K562 (cell line): ENCODE measurements at regions not wholly inside any gene's neighbourhood (a gene's known extent, or its start where the extent isn't known, plus 50 kb on each side); places are given as distances from the start of the nearest gene placed in this dataset.

Source experiments
- ATAC-seq: fragments of 200-7000 bp; cut with Tn5 transposase; 3 replicates; pipeline ENCODE4 v1.9.1; 2020; ENCODE audit warnings: moderate library complexity
- BruUV-seq: library from RNA; stranded (reverse); fragments of 400-500 nt; replicated peaks from 2 replicates; lab custom pipeline; 2021; lab: Mats Ljungman, UMichigan
- CTCF ChIA-PET: fragments of 300-600 bp; formaldehyde crosslinking; extraction: SDS; loops from one replicate; lab custom pipeline; 2021; ENCODE audit warnings: low intra/inter-chr PET ratio; lab: Yijun Ruan, JAX
- POLR2A ChIA-PET: fragments of 300-600, 350-650 bp; sonication (Branson Sonifier 250); formaldehyde crosslinking; extraction: SDS; loops from one replicate; lab custom pipeline; 2021; ENCODE audit warnings: antibody characterized with exemption, inconsistent platforms; lab: Yijun Ruan, JAX
- DNase-seq, 4 experiments: peaks; one replicate each; pipeline versions ENCODE4 v3.0.0 to v3.0.0-alpha.2; 2011 to 2018; ENCODE audit warnings: low spot score in 3 of 4, mixed read lengths in 3 of 4; ENCODE audit errors: extremely low read depth in 1 of 4
- FAIRE-seq: peaks from 2 replicates; lab custom pipeline; 2011; peaks lifted over from hg19 to GRCh38; lab: Jason Lieb, UNC
- H2AFZ ChIP-seq: 2 replicates; pipeline ENCODE4 v1.6.0; 2011; ENCODE audit warnings: low read depth, low read length, control low read depth, inconsistent platforms
- H3K27ac ChIP-seq: fragments of 200-600 bp; 3 replicates; pipeline ENCODE4 v1.8.0; 2011; ENCODE audit warnings: low read depth, mild to moderate bottlenecking, control low read depth, inconsistent platforms, low read length, moderate library complexity, mixed read lengths; ENCODE audit errors: extremely low read depth
- H3K27me3 ChIP-seq, 2 experiments: fragments of 300-600 bp in 1 of 2; 2 replicates in 1 of 2; 3 replicates in 1 of 2; pipeline versions ENCODE4 v1.6.0 to v1.8.0; 2011; ENCODE audit warnings: inconsistent platforms in 2 of 2, low read length in 2 of 2, mild to moderate bottlenecking in 1 of 2, mixed read lengths in 1 of 2, moderate library complexity in 1 of 2; ENCODE audit not compliant: control insufficient read depth in 2 of 2, insufficient read depth in 2 of 2
- H3K36me3 ChIP-seq: fragments of 300-600 bp; 3 replicates; pipeline ENCODE4 v1.8.0; 2011; ENCODE audit warnings: mild to moderate bottlenecking, low read length, inconsistent platforms; ENCODE audit not compliant: control insufficient read depth, insufficient read depth
- H3K4me1 ChIP-seq, 2 experiments: fragments of 200-600 bp in 1 of 2; replicated peaks in 1 of 2; 2 replicates in 1 of 2; 3 replicates in 1 of 2; pipeline versions ENCODE4 v1.5.1 to v1.8.0; 2011; ENCODE audit warnings: inconsistent platforms in 2 of 2, low read length in 2 of 2, mild to moderate bottlenecking in 1 of 2, mixed read lengths in 1 of 2, moderate library complexity in 1 of 2; ENCODE audit not compliant: control insufficient read depth in 2 of 2, insufficient read depth in 2 of 2
- H3K4me2 ChIP-seq: 2 replicates; pipeline ENCODE4 v1.6.1; 2011; ENCODE audit warnings: low read length, control low read depth, inconsistent platforms, mixed read lengths; ENCODE audit not compliant: insufficient read depth
- H3K4me3 ChIP-seq: fragments of 200-600 bp; sonication (generic), shearing (Covaris generic); 2 replicates; pipeline ENCODE4 v1.5.1; 2016; ENCODE audit warnings: control low read depth, inconsistent platforms
- H3K79me2 ChIP-seq: fragments of 200-600 bp; 3 replicates; pipeline ENCODE4 v1.8.0; 2011; ENCODE audit warnings: low read length, inconsistent platforms; ENCODE audit not compliant: control insufficient read depth, insufficient read depth
- H3K9ac ChIP-seq, 2 experiments: 2 replicates each; pipeline versions ENCODE4 v1.6.0 to v1.6.1; 2011; ENCODE audit warnings: low read depth in 2 of 2, low read length in 2 of 2, control low read depth in 1 of 2, inconsistent platforms in 1 of 2, mild to moderate bottlenecking in 1 of 2, mixed read lengths in 1 of 2; ENCODE audit not compliant: insufficient read depth in 1 of 2
- H3K9me1 ChIP-seq: one replicate; pipeline ENCODE4 v1.6.0; 2011; ENCODE audit warnings: inconsistent platforms, mild to moderate bottlenecking, low read length, moderate library complexity; ENCODE audit not compliant: control insufficient read depth, insufficient read depth
- H3K9me3 ChIP-seq: replicated peaks from 2 replicates; pipeline ENCODE4 v1.5.1; 2011; ENCODE audit warnings: low read depth, low read length, inconsistent platforms; ENCODE audit not compliant: control insufficient read depth, insufficient read depth
- H4K20me1 ChIP-seq: replicated peaks from 2 replicates; pipeline ENCODE4 v1.6.1; 2011; ENCODE audit warnings: low read length, inconsistent platforms, mixed read lengths; ENCODE audit not compliant: control insufficient read depth, insufficient read depth
- CSDE1 ChIP-seq, 2 experiments: fragments of 450-650 bp; IDR thresholded peaks; 2 replicates each; pipeline ENCODE4 v1.6.1; 2016; ENCODE audit warnings: mild to moderate bottlenecking in 1 of 2
- ETV6 ChIP-seq, 3 experiments: fragments of 150-350 bp in 1 of 3; sonication (generic) in 1 of 3; formaldehyde crosslinking in 1 of 3; IDR thresholded peaks; 2 replicates each; pipeline versions ENCODE4 v1.6.1 to v1.8.0; 2014 to 2022; ENCODE audit warnings: borderline replicate concordance in 2 of 3, low read depth in 2 of 3, antibody characterized with exemption in 1 of 3, low read length in 1 of 3, mild to moderate bottlenecking in 1 of 3, missing genetic modification reagents in 1 of 3
- HLTF ChIP-seq: fragments of 450-650 bp; IDR thresholded peaks from 2 replicates; pipeline ENCODE4 v1.6.1; 2016
- PCBP1 ChIP-seq: fragments of 200-400 bp; formaldehyde crosslinking; IDR thresholded peaks from 2 replicates; pipeline ENCODE4 v1.6.1; 2018; ENCODE audit warnings: mild to moderate bottlenecking, low read depth, low read length; ENCODE audit not compliant: poor library complexity, severe bottlenecking
- POLR2AphosphoS2 ChIP-seq: IDR thresholded peaks from 2 replicates; pipeline ENCODE4 v1.6.1; 2012; ENCODE audit warnings: low read length, improper control_type of control experiment
- RCOR1 ChIP-seq, 2 experiments: IDR thresholded peaks; 2 replicates each; pipeline ENCODE4 v1.6.1; 2012; ENCODE audit warnings: low read depth in 2 of 2, low read length in 2 of 2, borderline replicate concordance in 1 of 2, improper control_type of control experiment in 1 of 2
- SAFB ChIP-seq: fragments of 200-400 bp; formaldehyde crosslinking; IDR thresholded peaks from 2 replicates; pipeline ENCODE4 v1.6.1; 2017; ENCODE audit warnings: low read depth, low read length, borderline replicate concordance
- SETDB1 ChIP-seq: IDR thresholded peaks from one replicate; pipeline ENCODE4 v1.6.1; 2012; ENCODE audit warnings: low read length, control low read depth, inconsistent platforms
- SMAD4 ChIP-seq: fragments of 250-450 bp; sonication (Bioruptor Pico); conservative IDR thresholded peaks from 2 replicates; pipeline ENCODE4 v1.8.0; 2021; ENCODE audit warnings: inconsistent platforms, mild to moderate bottlenecking, moderate library complexity
- TRIM24 ChIP-seq, 2 experiments: fragments of 450-650 bp; IDR thresholded peaks; 2 replicates each; pipeline ENCODE4 v1.6.1; 2016
- YY1 ChIP-seq, 3 experiments: IDR thresholded peaks; 2 replicates each; pipeline ENCODE4 v1.6.1; 2011; ENCODE audit warnings: low read length in 2 of 3, mild to moderate bottlenecking in 2 of 3, moderate library complexity in 2 of 3, borderline replicate concordance in 1 of 3, control low read depth in 1 of 3, low read depth in 1 of 3; ENCODE audit not compliant: insufficient read depth in 3 of 3, insufficient replicate concordance in 2 of 3, control insufficient read depth in 1 of 3, insufficient read length in 1 of 3; ENCODE audit errors: extremely low read depth in 1 of 3
- ZNF384 ChIP-seq: IDR thresholded peaks from 2 replicates; pipeline ENCODE4 v1.6.1; 2012; ENCODE audit warnings: low read depth, low read length, improper control_type of control experiment
- ZNF431 ChIP-seq: sonication (generic); formaldehyde crosslinking; IDR thresholded peaks from 2 replicates; pipeline ENCODE4 v1.8.0; 2022; ENCODE audit warnings: mild to moderate bottlenecking, missing genetic modification reagents
- ZNF76 ChIP-seq: fragments of 250-450 bp; sonication (Bioruptor Pico); IDR thresholded peaks from 2 replicates; pipeline ENCODE4 v1.4.0; 2020; ENCODE audit warnings: mild to moderate bottlenecking, moderate library complexity, borderline replicate concordance
- ZNF778 ChIP-seq: fragments of 450-650 bp; formaldehyde crosslinking; IDR thresholded peaks from 2 replicates; pipeline ENCODE4 v1.4.0; 2020; ENCODE audit warnings: mild to moderate bottlenecking, moderate library complexity
- WGBS: fragments of 100-300 bp; shearing (Covaris generic); methylation state at CpG from one replicate; pipeline ENCODE4 v1.1.6; 2016; ENCODE audit warnings: low coverage, mixed read lengths; ENCODE audit not compliant: insufficient coverage; ENCODE audit errors: missing lambda C conversion rate; 5-methylcytosine and 5-hydroxymethylcytosine counted together
- in situ Hi-C: fragments of 300-500 bp; cut with MboI; formaldehyde crosslinking; loops from 4 replicates; pipeline ENCODE4 v1.15.0; 2018; ENCODE audit warnings: inconsistent platforms, mixed read lengths
- intact Hi-C: fragments of 100-400 bp; cut with micrococcal nuclease; formaldehyde crosslinking; loops from 2 replicates; pipeline ENCODE4 v1.14.2; 2022
- TF ChIP-seq, protein P1 (sequence below): fragments of 250-450 bp; sonication (Bioruptor Pico); IDR thresholded peaks from 2 replicates; pipeline ENCODE4 v1.5.1; 2021; ENCODE audit warnings: mild to moderate bottlenecking

GRCh38 chr5:45017568-45017967 lies 208.8 kb downstream of the MRPS30 start:
- intact Hi-C loops (no loop called here), in situ Hi-C loops (no loop called here)
- Histone ChIP-seq H3K36me3 (no peaks in the 10 kb centered on the region), H3K4me2 (no peak overlapping the region), H3K4me3 (no peak overlapping the region), H3K9ac (no peak overlapping the region), H3K79me2 (no peaks in the 10 kb centered on the region), H3K27me3 (no peaks in the 10 kb centered on the region), H2AFZ (no peak overlapping the region), H4K20me1 (no peaks in the 10 kb centered on the region), H3K9me3 (no peaks in the 10 kb centered on the region; the same call in 1 of the 2 replicates), H3K27ac (no peak overlapping the region), H3K4me1 (no peaks in the 10 kb centered on the region), H3K9me1 (no peaks in the 10 kb centered on the region)
- 0% methylated on average over 4 of the region's 4 CpGs for WGBS
- ChIA-PET CTCF (no interaction called here), POLR2A (interaction anchor here (0.7 kb wide), 1 partner anchor 147 kb away, joined by 3 read pairs; no protein-coding TSS in a partner anchor)
- no TSS peak for BruUV-seq
- FAIRE-seq (no peak), ATAC-seq (no peak), DNase-seq (no peak)
- TF ChIP-seq HLTF (no peak), ZNF778 (no peak), SETDB1 (no peak), PCBP1 (no peak)
- TF ChIP-seq, protein P1, sequence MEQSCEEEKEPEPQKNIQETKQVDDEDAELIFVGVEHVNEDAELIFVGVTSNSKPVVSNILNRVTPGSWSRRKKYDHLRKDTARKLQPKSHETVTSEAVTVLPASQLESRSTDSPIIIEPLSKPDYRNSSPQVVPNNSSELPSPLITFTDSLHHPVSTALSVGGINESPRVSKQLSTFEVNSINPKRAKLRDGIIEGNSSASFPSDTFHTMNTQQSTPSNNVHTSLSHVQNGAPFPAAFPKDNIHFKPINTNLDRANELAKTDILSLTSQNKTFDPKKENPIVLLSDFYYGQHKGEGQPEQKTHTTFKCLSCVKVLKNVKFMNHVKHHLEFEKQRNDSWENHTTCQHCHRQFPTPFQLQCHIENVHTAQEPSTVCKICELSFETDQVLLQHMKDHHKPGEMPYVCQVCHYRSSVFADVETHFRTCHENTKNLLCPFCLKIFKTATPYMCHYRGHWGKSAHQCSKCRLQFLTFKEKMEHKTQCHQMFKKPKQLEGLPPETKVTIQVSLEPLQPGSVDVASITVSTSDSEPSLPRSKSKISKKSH: no peak

GRCh38 chr5:45029553-45029952 lies 220.8 kb downstream of the MRPS30 start:
- WGBS: 0% methylated on average over 2 of the region's 2 CpGs
- no peaks in the 10 kb centered on the region for H3K36me3 ChIP-seq
- H2AFZ ChIP-seq: no peak overlapping the region
- no peak overlapping the region for H3K9ac ChIP-seq
- no peaks in the 10 kb centered on the region; the same call in 1 of the 2 replicates for H3K9me3 ChIP-seq
- H3K4me1 ChIP-seq: no peaks in the 10 kb centered on the region
- ATAC-seq: no peak
- no peaks in the 10 kb centered on the region for H4K20me1 ChIP-seq
- BruUV-seq: no TSS peak
- no peak overlapping the region for H3K4me3 ChIP-seq
- no peaks in the 10 kb centered on the region for H3K79me2 ChIP-seq
- H3K27me3 ChIP-seq: no peaks in the 10 kb centered on the region
- no peaks in the 10 kb centered on the region for H3K9me1 ChIP-seq
- CTCF ChIA-PET: no interaction called here
- intact Hi-C loops: no loop called here
- in situ Hi-C loops: no loop called here
- no peak for FAIRE-seq
- no peak for DNase-seq
- no peak overlapping the region for H3K4me2 ChIP-seq
- POLR2A ChIA-PET: no interaction called here
- H3K27ac ChIP-seq: no peak overlapping the region
- TF ChIP-seq POLR2AphosphoS2 (no peak), ZNF384 (no peak), TRIM24 (IDR thresholded peaks at IDR 0.05) (no peak), ETV6 (IDR thresholded peaks at IDR 0.05; ENCODE audit: borderline replicate concordance in 1 of 2, low read depth in 2 of 2, low read length in 1 of 2) (no peak), ETV6 (CRISPR knock-in tag; IDR thresholded peaks at IDR 0.05; ENCODE audit: borderline replicate concordance) (no peak), SMAD4 (CRISPR knock-in tag) (no peak), CSDE1 (IDR thresholded peaks at IDR 0.05) (no peak), RCOR1 (IDR thresholded peaks at IDR 0.05; ENCODE audit: borderline replicate concordance in 1 of 2, low read depth in 2 of 2, low read length in 2 of 2) (no peak), SAFB (no peak), ZNF76 (CRISPR knock-in tag) (no peak), YY1 (IDR thresholded peaks at IDR 0.05; ENCODE audit: borderline replicate concordance in 1 of 3, control insufficient read depth in 1 of 3, extremely low read depth in 1 of 3, insufficient read depth in 3 of 3, insufficient read length in 1 of 3, insufficient replicate concordance in 2 of 3, low read depth in 1 of 3, low read length in 2 of 3) (no peak), ZNF431 (CRISPR knock-in tag) (no peak)
